Upper lobe of left lung (tissue), 4 donors: ENCODE measurements at regions not wholly inside any gene's neighbourhood (a gene's known extent, or its start where the extent isn't known, plus 50 kb on each side); places are given as distances from the start of the nearest gene placed in this dataset.
"Not testable (repeated sequence)": the region's sequence is repeated elsewhere in the genome, so short reads cannot be mapped to it uniquely, and the experiment has no call there.

Source experiments
- CTCF ChIP-seq, 6 experiments: fragments of 450-650 bp in 4 of 6; fragments of 200-600 bp in 2 of 6; sonication (generic) in 2 of 6; IDR thresholded peaks; one replicate each; pipeline ENCODE4 v1.5.1; 2016 to 2019; ENCODE audit warnings: antibody characterized with exemption in 6 of 6
- EP300 ChIP-seq, 4 donors: sonication (generic); formaldehyde crosslinking; IDR thresholded peaks; one replicate each; pipeline ENCODE4 v1.5.1; 2017; ENCODE audit warnings: antibody characterized with exemption in 4 of 4, control low read depth in 2 of 4

GRCh38 chr7:128579843-128580242 lies 92.2 kb upstream of the GARIN1A start:
- not testable (repeated sequence) for TF ChIP-seq CTCF, EP300 (IDR thresholded peaks at IDR 0.05)
